GM12878 (cell line): ENCODE measurements at regions not wholly inside any gene's neighbourhood (a gene's known extent, or its start where the extent isn't known, plus 50 kb on each side); places are given as distances from the start of the nearest gene placed in this dataset.

Experiments
- ATAC-seq: fragments of 200-7000 bp; cut with Tn5 transposase; 3 replicates; pipeline ENCODE4 v1.9.1; 2020; ENCODE audit warnings: mild to moderate bottlenecking, moderate library complexity
- BruUV-seq: library from RNA; stranded (reverse); fragments of 400-500 nt; replicated peaks from 2 replicates; lab custom pipeline; 2021; lab: Mats Ljungman, UMichigan
- CTCF ChIA-PET: fragments of 300-600 bp; sonication (Branson Sonifier 250); formaldehyde crosslinking; extraction: SDS; loops from one replicate; lab custom pipeline; 2021; ENCODE audit warnings: inconsistent platforms; lab: Yijun Ruan, JAX
- POLR2A ChIA-PET: fragments of 350-600 bp; formaldehyde crosslinking; extraction: SDS; loops from one replicate; lab custom pipeline; 2021; ENCODE audit warnings: inconsistent platforms; lab: Charles Lee
- RAD21 ChIA-PET: fragments of 300-600 bp; sonication (Branson Sonifier 250); formaldehyde crosslinking; loops from one replicate; lab custom pipeline; 2023; ENCODE audit warnings: antibody characterized with exemption; ENCODE audit not compliant: unreplicated experiment; lab: Charles Lee
- SMC1A ChIA-PET: fragments of 300-600 bp; sonication (Branson Sonifier 250); formaldehyde crosslinking; loops from one replicate; lab custom pipeline; 2023; ENCODE audit not compliant: unreplicated experiment, uncharacterized antibody; lab: Charles Lee
- DNase-seq: peaks from one replicate; pipeline ENCODE4 v3.0.0-alpha.2; 2011; ENCODE audit warnings: low read depth, low spot score
- FAIRE-seq: peaks from 3 replicates; lab custom pipeline; 2011; peaks lifted over from hg19 to GRCh38; lab: Jason Lieb, UNC
- H2AFZ ChIP-seq: 2 replicates; pipeline ENCODE4 v1.6.0; 2011; ENCODE audit warnings: low read depth, low read length, control low read depth; ENCODE audit not compliant: control insufficient read depth
- H3K27ac ChIP-seq: 2 replicates; pipeline ENCODE4 v1.5.1; 2011; ENCODE audit warnings: control low read depth; ENCODE audit not compliant: control insufficient read depth, insufficient read depth
- H3K27me3 ChIP-seq, 2 experiments: replicated peaks in 1 of 2; 2 replicates each; pipeline versions ENCODE4 v1.6.0 to v1.6.1; 2011; ENCODE audit warnings: low read length in 1 of 2; ENCODE audit not compliant: control insufficient read depth in 2 of 2, insufficient read depth in 2 of 2
- H3K36me3 ChIP-seq, 2 experiments: 2 replicates each; pipeline ENCODE4 v1.5.1; 2011; ENCODE audit warnings: low read length in 1 of 2; ENCODE audit not compliant: control insufficient read depth in 2 of 2, insufficient read depth in 2 of 2
- H3K4me1 ChIP-seq: 2 replicates; pipeline ENCODE4 v1.6.1; 2011; ENCODE audit warnings: mild to moderate bottlenecking, low read length, moderate library complexity, mixed read lengths; ENCODE audit not compliant: control insufficient read depth, insufficient read depth
- H3K4me2 ChIP-seq: 2 replicates; pipeline ENCODE4 v1.6.0; 2011; ENCODE audit warnings: control low read depth; ENCODE audit not compliant: control insufficient read depth, insufficient read depth
- H3K4me3 ChIP-seq: fragments of 200-600 bp; sonication (generic); 2 replicates; pipeline ENCODE4 v1.5.1; 2016
- H3K79me2 ChIP-seq: 2 replicates; pipeline ENCODE4 v1.6.0; 2011; ENCODE audit warnings: low read length; ENCODE audit not compliant: control insufficient read depth, insufficient read depth
- H3K9ac ChIP-seq: 2 replicates; pipeline ENCODE4 v1.8.0; 2011; ENCODE audit warnings: low read length, control low read depth, mixed read lengths; ENCODE audit not compliant: control insufficient read depth, insufficient read depth
- H3K9me3 ChIP-seq: replicated peaks from 3 replicates; pipeline ENCODE4 v1.5.1; 2011; ENCODE audit warnings: mild to moderate bottlenecking, low read length; ENCODE audit not compliant: control insufficient read depth, insufficient read depth
- H4K20me1 ChIP-seq: 2 replicates; pipeline ENCODE4 v1.6.0; 2011; ENCODE audit not compliant: control insufficient read depth, insufficient read depth
- NR2C1 ChIP-seq: fragments of 450-650 bp; IDR thresholded peaks from 2 replicates; pipeline ENCODE4 v1.6.1; 2017; ENCODE audit warnings: antibody characterized with exemption, mild to moderate bottlenecking, moderate library complexity
- WGBS: methylation state at CpG from one replicate; pipeline ENCODE4 v1.1.6; 2016; ENCODE audit warnings: low lambda C conversion rate; ENCODE audit not compliant: insufficient replicate concordance, insufficient coverage; ENCODE audit errors: missing lambda C conversion rate; 5-methylcytosine and 5-hydroxymethylcytosine counted together
- in situ Hi-C: fragments of 300-500 bp; cut with MboI; formaldehyde crosslinking; loops from 9 replicates; pipeline ENCODE4 v1.14.3; 2018; ENCODE audit warnings: mixed read lengths
- intact Hi-C: fragments of 100-400 bp; cut with micrococcal nuclease; formaldehyde crosslinking; loops from one replicate; pipeline ENCODE4 v1.14.2; 2022; ENCODE audit not compliant: unreplicated experiment
- TF ChIP-seq, protein P1 (sequence below): fragments of 450-650 bp; IDR thresholded peaks from 2 replicates; pipeline ENCODE4 v1.6.1; 2017; ENCODE audit warnings: antibody characterized with exemption, mild to moderate bottlenecking, moderate library complexity
- TF ChIP-seq, protein P2 (sequence below): IDR thresholded peaks from 2 replicates; pipeline ENCODE4 v1.6.1; 2011; ENCODE audit warnings: low read depth, low read length, improper control_type of control experiment, borderline replicate concordance

DNA sequence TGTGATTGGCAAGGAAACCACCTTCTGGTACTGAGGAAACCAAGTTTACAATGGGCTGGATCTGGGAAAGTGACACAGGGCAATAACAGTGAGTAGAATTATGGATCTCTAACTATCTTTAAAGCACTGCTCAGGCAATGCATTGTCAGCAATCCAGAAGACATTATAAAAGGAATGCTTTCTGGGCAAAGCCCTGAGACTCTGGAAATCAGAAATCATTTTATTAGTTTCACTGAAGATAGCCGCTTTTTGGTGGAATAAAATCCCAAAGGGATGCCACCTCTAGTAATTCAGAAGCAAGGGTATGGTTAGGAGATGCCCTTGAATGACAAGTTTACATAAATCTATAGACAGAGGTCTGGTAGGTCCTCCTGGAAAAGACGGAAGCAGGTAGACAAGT is 211.1 kb downstream of the DMRT2 start:
- no peak for ATAC-seq
- DNase-seq: no peak
- H3K9me3 ChIP-seq: no peaks in the 10 kb centered on the region
- TF ChIP-seq, protein P1, sequence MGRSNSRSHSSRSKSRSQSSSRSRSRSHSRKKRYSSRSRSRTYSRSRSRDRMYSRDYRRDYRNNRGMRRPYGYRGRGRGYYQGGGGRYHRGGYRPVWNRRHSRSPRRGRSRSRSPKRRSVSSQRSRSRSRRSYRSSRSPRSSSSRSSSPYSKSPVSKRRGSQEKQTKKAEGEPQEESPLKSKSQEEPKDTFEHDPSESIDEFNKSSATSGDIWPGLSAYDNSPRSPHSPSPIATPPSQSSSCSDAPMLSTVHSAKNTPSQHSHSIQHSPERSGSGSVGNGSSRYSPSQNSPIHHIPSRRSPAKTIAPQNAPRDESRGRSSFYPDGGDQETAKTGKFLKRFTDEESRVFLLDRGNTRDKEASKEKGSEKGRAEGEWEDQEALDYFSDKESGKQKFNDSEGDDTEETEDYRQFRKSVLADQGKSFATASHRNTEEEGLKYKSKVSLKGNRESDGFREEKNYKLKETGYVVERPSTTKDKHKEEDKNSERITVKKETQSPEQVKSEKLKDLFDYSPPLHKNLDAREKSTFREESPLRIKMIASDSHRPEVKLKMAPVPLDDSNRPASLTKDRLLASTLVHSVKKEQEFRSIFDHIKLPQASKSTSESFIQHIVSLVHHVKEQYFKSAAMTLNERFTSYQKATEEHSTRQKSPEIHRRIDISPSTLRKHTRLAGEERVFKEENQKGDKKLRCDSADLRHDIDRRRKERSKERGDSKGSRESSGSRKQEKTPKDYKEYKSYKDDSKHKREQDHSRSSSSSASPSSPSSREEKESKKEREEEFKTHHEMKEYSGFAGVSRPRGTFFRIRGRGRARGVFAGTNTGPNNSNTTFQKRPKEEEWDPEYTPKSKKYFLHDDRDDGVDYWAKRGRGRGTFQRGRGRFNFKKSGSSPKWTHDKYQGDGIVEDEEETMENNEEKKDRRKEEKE: no peak
- TF ChIP-seq, protein P2, sequence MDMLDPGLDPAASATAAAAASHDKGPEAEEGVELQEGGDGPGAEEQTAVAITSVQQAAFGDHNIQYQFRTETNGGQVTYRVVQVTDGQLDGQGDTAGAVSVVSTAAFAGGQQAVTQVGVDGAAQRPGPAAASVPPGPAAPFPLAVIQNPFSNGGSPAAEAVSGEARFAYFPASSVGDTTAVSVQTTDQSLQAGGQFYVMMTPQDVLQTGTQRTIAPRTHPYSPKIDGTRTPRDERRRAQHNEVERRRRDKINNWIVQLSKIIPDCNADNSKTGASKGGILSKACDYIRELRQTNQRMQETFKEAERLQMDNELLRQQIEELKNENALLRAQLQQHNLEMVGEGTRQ: no peak
- TF ChIP-seq NR2C1: no peak
- H2AFZ ChIP-seq: no peak overlapping the region
- intact Hi-C loops (no loop called here), in situ Hi-C loops (no loop called here)
- no peak overlapping the region for H3K27ac ChIP-seq
- H3K36me3 ChIP-seq: no peaks in the 10 kb centered on the region
- H3K9ac ChIP-seq: no peak overlapping the region
- H3K4me2 ChIP-seq: no peak overlapping the region
- no peak for FAIRE-seq
- H3K27me3 ChIP-seq: no peaks in the 10 kb centered on the region
- no peaks in the 10 kb centered on the region for H3K4me1 ChIP-seq
- H3K4me3 ChIP-seq: no peak overlapping the region
- ChIA-PET RAD21 (no interaction called here), SMC1A (interaction anchor here (0.8 to 1.4 kb wide), 4 partner anchors 8 to 39 kb away, joined by 3 to 5 read pairs (median 4); no protein-coding TSS in a partner anchor), CTCF (interaction anchor here (1.0 to 1.6 kb wide), 2 partner anchors 21 to 25 kb away, joined by 3 read pairs; no protein-coding TSS in a partner anchor), POLR2A (interaction anchor here (1.0 kb wide), 1 partner anchor 214 kb away, joined by 3 read pairs; no protein-coding TSS in a partner anchor)
- no peaks in the 10 kb centered on the region for H4K20me1 ChIP-seq
- H3K79me2 ChIP-seq: no peaks in the 10 kb centered on the region
- no TSS peak for BruUV-seq
- 20% methylated on average over 2 of the region's 2 CpGs for WGBS
